Uterus (tissue), 3 donors: ENCODE measurements at regions not wholly inside any gene's neighbourhood (a gene's known extent, or its start where the extent isn't known, plus 50 kb on each side); places are given as distances from the start of the nearest gene placed in this dataset.

Experiments used
- DNase-seq, 2 donors: peaks; one replicate each; pipeline ENCODE4 v3.0.0-alpha.2; 2019 to 2020
- H3K27ac ChIP-seq, 2 donors: fragments of 200-600 bp; sonication (generic); 1 replicate in 1 of 2; 2 replicates in 1 of 2; pipeline ENCODE4 v1.5.1; 2016 to 2018
- H3K27me3 ChIP-seq, 2 donors: fragments of 200-600 bp; sonication (generic); one replicate each; pipeline ENCODE4 v1.5.1; 2018 to 2019; ENCODE audit warnings: control low read depth in 1 of 2
- H3K36me3 ChIP-seq, 2 donors: fragments of 200-600 bp; sonication (generic); one replicate each; pipeline ENCODE4 v1.5.1; 2019; ENCODE audit warnings: control low read depth in 1 of 2
- H3K4me1 ChIP-seq, 2 donors: fragments of 200-600 bp; sonication (generic); one replicate each; pipeline ENCODE4 v1.5.1; 2018 to 2019; ENCODE audit warnings: control low read depth in 1 of 2
- H3K4me3 ChIP-seq, 2 donors: fragments of 200-600 bp; sonication (generic); 1 replicate in 1 of 2; 2 replicates in 1 of 2; pipeline ENCODE4 v1.5.1; 2018 to 2019; ENCODE audit warnings: mild to moderate bottlenecking in 1 of 2
- H3K9me3 ChIP-seq, 2 donors: fragments of 200-600 bp; sonication (generic); one replicate each; pipeline ENCODE4 v1.5.1; 2019; ENCODE audit warnings: control low read depth in 1 of 2
- POLR2A ChIP-seq, 2 donors: fragments of 450-650 bp; IDR thresholded peaks; one replicate each; pipeline ENCODE4 v1.6.1; 2016; ENCODE audit warnings: antibody characterized with exemption in 2 of 2, mild to moderate bottlenecking in 1 of 2, moderate library complexity in 1 of 2
- intact Hi-C: fragments of 100-400 bp; cut with DNase I; formaldehyde crosslinking; loops from one replicate; pipeline ENCODE4 v1.15.1; 2023; ENCODE audit warnings: low total_unique reads
- TF ChIP-seq, protein P1 (sequence below), 4 experiments: fragments of 200-600 bp in 2 of 4; fragments of 450-650 bp in 2 of 4; sonication (generic) in 2 of 4; IDR thresholded peaks; one replicate each; pipeline ENCODE4 v1.5.1; 2016 to 2019; ENCODE audit warnings: antibody characterized with exemption in 4 of 4, mild to moderate bottlenecking in 2 of 4, moderate library complexity in 1 of 4
- donor health status: DM: yes; HTN: yes; CAD: no.

GRCh38 chr4:166491635-166492034, 618.6 kb downstream of the TLL1 start:
- no peak for DNase-seq
- Histone ChIP-seq H3K4me1 (no peaks in the 10 kb centered on the region), H3K4me3 (no peak overlapping the region), H3K27me3 (peaks cover 0 to under 1% of the 10 kb centered on the region in 2 donors), H3K27ac (no peak overlapping the region), H3K9me3 (no peaks in the 10 kb centered on the region), H3K36me3 (no peaks in the 10 kb centered on the region)
- no peak for TF ChIP-seq POLR2A (IDR thresholded peaks at IDR 0.05)
- TF ChIP-seq, protein P1, sequence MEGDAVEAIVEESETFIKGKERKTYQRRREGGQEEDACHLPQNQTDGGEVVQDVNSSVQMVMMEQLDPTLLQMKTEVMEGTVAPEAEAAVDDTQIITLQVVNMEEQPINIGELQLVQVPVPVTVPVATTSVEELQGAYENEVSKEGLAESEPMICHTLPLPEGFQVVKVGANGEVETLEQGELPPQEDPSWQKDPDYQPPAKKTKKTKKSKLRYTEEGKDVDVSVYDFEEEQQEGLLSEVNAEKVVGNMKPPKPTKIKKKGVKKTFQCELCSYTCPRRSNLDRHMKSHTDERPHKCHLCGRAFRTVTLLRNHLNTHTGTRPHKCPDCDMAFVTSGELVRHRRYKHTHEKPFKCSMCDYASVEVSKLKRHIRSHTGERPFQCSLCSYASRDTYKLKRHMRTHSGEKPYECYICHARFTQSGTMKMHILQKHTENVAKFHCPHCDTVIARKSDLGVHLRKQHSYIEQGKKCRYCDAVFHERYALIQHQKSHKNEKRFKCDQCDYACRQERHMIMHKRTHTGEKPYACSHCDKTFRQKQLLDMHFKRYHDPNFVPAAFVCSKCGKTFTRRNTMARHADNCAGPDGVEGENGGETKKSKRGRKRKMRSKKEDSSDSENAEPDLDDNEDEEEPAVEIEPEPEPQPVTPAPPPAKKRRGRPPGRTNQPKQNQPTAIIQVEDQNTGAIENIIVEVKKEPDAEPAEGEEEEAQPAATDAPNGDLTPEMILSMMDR (IDR thresholded peaks at IDR 0.05), result no peak
- intact Hi-C loops, result no loop called here

- DNase-seq, result no peak
- H3K27ac ChIP-seq, result no peak overlapping the region
- intact Hi-C loops, result no loop called here
Observed at GRCh38 chr4:166493924-166494345, 620.9 kb downstream of the TLL1 start.

DNA sequence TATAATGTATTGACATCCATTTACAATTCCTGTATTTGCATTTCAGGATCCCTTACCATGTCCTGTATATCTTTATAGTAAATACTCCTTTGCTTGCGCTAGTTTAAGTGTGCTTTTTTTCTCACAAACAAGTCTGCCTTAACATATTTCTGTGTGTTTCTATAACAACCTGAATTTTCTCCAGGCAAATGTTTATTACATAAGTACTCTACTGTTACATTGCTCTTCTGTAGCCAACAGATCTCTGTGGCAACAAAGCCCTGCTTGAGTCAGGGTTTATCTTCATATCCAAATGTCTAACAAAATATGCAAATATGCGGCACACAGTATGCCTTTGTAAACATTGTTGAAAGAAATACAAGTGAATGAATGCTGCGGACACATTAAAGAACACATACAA, 625.5 kb downstream of the TLL1 start:
- Histone ChIP-seq H3K36me3 (no peaks in the 10 kb centered on the region), H3K27me3 (peaks cover 0 to 4% of the 10 kb centered on the region in 2 donors), H3K27ac (no peak overlapping the region), H3K4me1 (no peaks in the 10 kb centered on the region), H3K9me3 (no peaks in the 10 kb centered on the region), H3K4me3 (no peak overlapping the region)
- intact Hi-C loops, result no loop called here
- DNase-seq, result no peak
- TF ChIP-seq, protein P1 (IDR thresholded peaks at IDR 0.05), result no peak
- TF ChIP-seq POLR2A (IDR thresholded peaks at IDR 0.05), result no peak

More at GRCh38 chr4:166493924-166494345, 620.9 kb downstream of the TLL1 start:
- no peaks in the 10 kb centered on the region for H3K36me3 ChIP-seq
- H3K4me3 ChIP-seq, result no peak overlapping the region
- no peaks in the 10 kb centered on the region for H3K4me1 ChIP-seq
- peaks cover 0 to 4% of the 10 kb centered on the region in 2 donors for H3K27me3 ChIP-seq
- H3K9me3 ChIP-seq, result no peaks in the 10 kb centered on the region
- TF ChIP-seq, protein P1 (IDR thresholded peaks at IDR 0.05), result no peak
- TF ChIP-seq POLR2A (IDR thresholded peaks at IDR 0.05), result no peak

GRCh38 chr4:166499820-166500219, 626.8 kb downstream of the TLL1 start:
- H3K4me3 ChIP-seq, result no peak overlapping the region
- no peak for TF ChIP-seq POLR2A (IDR thresholded peaks at IDR 0.05)
- TF ChIP-seq, protein P1 (IDR thresholded peaks at IDR 0.05), result no peak
- H3K9me3 ChIP-seq, result no peaks in the 10 kb centered on the region
- H3K27ac ChIP-seq, result no peak overlapping the region
- DNase-seq, result no peak
- intact Hi-C loops, result no loop called here
- H3K36me3 ChIP-seq, result no peaks in the 10 kb centered on the region
- peaks cover 0 to 4% of the 10 kb centered on the region in 2 donors for H3K27me3 ChIP-seq
- H3K4me1 ChIP-seq, result no peaks in the 10 kb centered on the region

- no peaks in the 10 kb centered on the region for H3K36me3 ChIP-seq
- TF ChIP-seq, protein P1 (IDR thresholded peaks at IDR 0.05), result no peak
- no peak for TF ChIP-seq POLR2A (IDR thresholded peaks at IDR 0.05)
- no peaks in the 10 kb centered on the region for H3K9me3 ChIP-seq
- no peak overlapping the region for H3K4me3 ChIP-seq
- no peak overlapping the region for H3K27ac ChIP-seq
- intact Hi-C loops, result no loop called here
- no peak for DNase-seq
- H3K4me1 ChIP-seq, result no peaks in the 10 kb centered on the region
- H3K27me3 ChIP-seq, result no peaks in the 10 kb centered on the region
Observed at GRCh38 chr4:166501941-166502382, 628.9 kb downstream of the TLL1 start.
